ENCODE measurements at regions not wholly inside any gene's neighbourhood (a gene's known extent, or its start where the extent isn't known, plus 50 kb on each side); places are given as distances from the start of the nearest gene placed in this dataset.

- TF ChIP-seq, protein P1, sequence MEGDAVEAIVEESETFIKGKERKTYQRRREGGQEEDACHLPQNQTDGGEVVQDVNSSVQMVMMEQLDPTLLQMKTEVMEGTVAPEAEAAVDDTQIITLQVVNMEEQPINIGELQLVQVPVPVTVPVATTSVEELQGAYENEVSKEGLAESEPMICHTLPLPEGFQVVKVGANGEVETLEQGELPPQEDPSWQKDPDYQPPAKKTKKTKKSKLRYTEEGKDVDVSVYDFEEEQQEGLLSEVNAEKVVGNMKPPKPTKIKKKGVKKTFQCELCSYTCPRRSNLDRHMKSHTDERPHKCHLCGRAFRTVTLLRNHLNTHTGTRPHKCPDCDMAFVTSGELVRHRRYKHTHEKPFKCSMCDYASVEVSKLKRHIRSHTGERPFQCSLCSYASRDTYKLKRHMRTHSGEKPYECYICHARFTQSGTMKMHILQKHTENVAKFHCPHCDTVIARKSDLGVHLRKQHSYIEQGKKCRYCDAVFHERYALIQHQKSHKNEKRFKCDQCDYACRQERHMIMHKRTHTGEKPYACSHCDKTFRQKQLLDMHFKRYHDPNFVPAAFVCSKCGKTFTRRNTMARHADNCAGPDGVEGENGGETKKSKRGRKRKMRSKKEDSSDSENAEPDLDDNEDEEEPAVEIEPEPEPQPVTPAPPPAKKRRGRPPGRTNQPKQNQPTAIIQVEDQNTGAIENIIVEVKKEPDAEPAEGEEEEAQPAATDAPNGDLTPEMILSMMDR (IDR thresholded peaks at IDR 0.05; ENCODE audit: control insufficient read depth, extremely low read depth, insufficient read depth): no peak
- no peak for DNase-seq (ENCODE audit: low read depth)
- no peak overlapping the region for H3K4me3 ChIP-seq (ENCODE audit: low read depth, low read length)
Observed at GRCh38 chr2:120943403-120944034, 207.9 kb downstream of the GLI2 start.

GRCh38 chr2:120944575-120944974 is 208.9 kb downstream of the GLI2 start:
- H3K4me3 ChIP-seq (ENCODE audit: low read depth, low read length): no peak overlapping the region
- TF ChIP-seq, protein P1 (IDR thresholded peaks at IDR 0.05; ENCODE audit: control insufficient read depth, extremely low read depth, insufficient read depth): no peak
- no peak for DNase-seq (ENCODE audit: low read depth)

DNA sequence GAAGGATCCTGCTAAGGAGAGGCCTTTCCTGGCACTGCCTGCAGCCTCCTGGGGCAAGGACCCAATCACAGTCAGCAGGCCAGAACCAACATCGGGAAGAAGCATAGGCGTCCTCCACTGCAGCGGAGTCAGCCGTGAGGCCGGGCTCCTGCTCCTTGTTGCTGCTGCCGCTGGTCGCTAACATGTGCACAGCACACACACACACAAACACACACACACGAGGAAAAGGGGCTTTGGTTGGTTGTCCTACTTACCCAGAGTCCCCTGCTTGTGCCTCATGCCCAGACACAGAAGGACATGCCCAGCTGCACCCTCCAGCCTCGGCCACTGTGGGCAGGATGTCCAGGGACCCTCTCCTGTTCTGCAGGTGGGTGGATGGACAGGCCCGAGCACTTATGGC is 209.4 kb downstream of the GLI2 start:
- no peak for DNase-seq (ENCODE audit: low read depth)
- no peak overlapping the region for H3K4me3 ChIP-seq (ENCODE audit: low read depth, low read length)
- TF ChIP-seq, protein P1 (IDR thresholded peaks at IDR 0.05; ENCODE audit: control insufficient read depth, extremely low read depth, insufficient read depth): no peak

DNA sequence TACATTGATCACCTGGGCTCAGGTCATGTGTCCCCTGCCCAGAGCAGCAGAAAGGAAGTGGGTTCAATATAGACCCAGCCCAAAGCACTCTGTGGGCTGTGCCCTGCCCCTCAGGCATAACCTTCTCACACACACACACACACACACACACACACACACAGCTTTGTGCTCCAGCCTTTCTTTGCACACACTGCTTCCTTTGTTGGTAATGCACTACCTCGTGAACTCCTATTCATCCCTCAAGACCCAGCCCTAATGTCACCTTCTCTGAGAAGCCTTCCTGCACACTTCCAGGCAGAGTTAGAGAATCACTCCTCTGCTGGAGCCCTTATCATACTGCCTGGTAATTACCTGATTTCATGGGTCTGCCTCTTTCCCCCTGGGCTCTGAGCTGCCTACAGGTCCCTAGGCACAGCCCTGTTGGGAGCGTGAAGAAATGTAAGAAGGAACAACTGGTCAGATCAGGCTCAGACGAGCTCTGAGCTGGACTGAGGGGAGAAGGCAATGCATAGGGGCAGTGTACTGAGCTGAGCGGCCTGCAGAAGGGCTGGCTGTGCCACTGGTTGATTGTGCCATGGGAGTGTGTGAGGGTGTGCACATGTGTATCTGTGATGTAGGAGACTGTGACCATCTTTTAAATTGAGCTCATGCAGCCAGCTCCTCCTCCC is 210.3 kb downstream of the GLI2 start:
- no peak for DNase-seq (ENCODE audit: low read depth)
- H3K4me3 ChIP-seq (ENCODE audit: low read depth, low read length): no peak overlapping the region
- TF ChIP-seq, protein P1 (IDR thresholded peaks at IDR 0.05; ENCODE audit: control insufficient read depth, extremely low read depth, insufficient read depth): no peak

- TF ChIP-seq, protein P1 (IDR thresholded peaks at IDR 0.05; ENCODE audit: control insufficient read depth, extremely low read depth, insufficient read depth): no peak
- DNase-seq (ENCODE audit: low read depth): no peak
- no peak overlapping the region for H3K4me3 ChIP-seq (ENCODE audit: low read depth, low read length)
Observed at GRCh38 chr2:120947327-120947726, 211.7 kb downstream of the GLI2 start.

- no peak for DNase-seq (ENCODE audit: low read depth)
- no peak overlapping the region for H3K4me3 ChIP-seq (ENCODE audit: low read depth, low read length)
- TF ChIP-seq, protein P1 (IDR thresholded peaks at IDR 0.05; ENCODE audit: control insufficient read depth, extremely low read depth, insufficient read depth): no peak
Observed at GRCh38 chr2:120947982-120948661, 212.5 kb downstream of the GLI2 start.

Data from LNCaP clone FGC (cell line).